Thyroid gland (tissue), 4 donors: ENCODE measurements at regions not wholly inside any gene's neighbourhood (a gene's known extent, or its start where the extent isn't known, plus 50 kb on each side); places are given as distances from the start of the nearest gene placed in this dataset.

Experiments
- DNase-seq, 2 donors: peaks; one replicate each; pipeline ENCODE4 v3.0.0-alpha.2; 2019
- H3K27ac ChIP-seq, 3 donors: fragments of 200-600 bp; sonication (generic); 1 replicate in 2 of 3; 2 replicates in 1 of 3; pipeline ENCODE4 v1.5.1; 2016 to 2019; ENCODE audit warnings: mild to moderate bottlenecking in 1 of 3, moderate library complexity in 1 of 3
- H3K27me3 ChIP-seq: fragments of 200-600 bp; sonication (generic); one replicate; pipeline ENCODE4 v1.5.1; 2019
- H3K36me3 ChIP-seq, 2 donors: fragments of 200-600 bp; sonication (generic); one replicate each; pipeline ENCODE4 v1.5.1; 2016 to 2019
- H3K4me1 ChIP-seq, 2 donors: fragments of 200-600 bp; sonication (generic); one replicate each; pipeline ENCODE4 v1.5.1; 2017 to 2019
- H3K4me3 ChIP-seq, 3 donors: fragments of 200-600 bp; sonication (generic); replicated peaks in 1 of 3; 1 replicate in 2 of 3; 2 replicates in 1 of 3; pipeline ENCODE4 v1.5.1; 2016; ENCODE audit warnings: mild to moderate bottlenecking in 1 of 3
- H3K9me3 ChIP-seq: fragments of 200-600 bp; sonication (generic); one replicate; pipeline ENCODE4 v1.5.1; 2017
- POLR2A ChIP-seq, 2 donors: fragments of 450-650 bp; IDR thresholded peaks; one replicate each; pipeline ENCODE4 v1.6.1; 2017; ENCODE audit warnings: antibody characterized with exemption in 2 of 2, mild to moderate bottlenecking in 2 of 2, moderate library complexity in 1 of 2
- WGBS, 2 donors: methylation state at CpG; one replicate each; pipeline ENCODE4 v1.1.5; 2017; 5-methylcytosine and 5-hydroxymethylcytosine counted together
- intact Hi-C: fragments of 100-400 bp; cut with DNase I; formaldehyde crosslinking; loops from one replicate; pipeline ENCODE4 v1.15.1; 2023
- TF ChIP-seq, protein P1 (sequence below), 6 experiments: fragments of 200-600 bp in 3 of 6; fragments of 450-650 bp in 3 of 6; sonication (generic) in 3 of 6; IDR thresholded peaks; one replicate each; pipeline ENCODE4 v1.5.1; 2016 to 2019; ENCODE audit warnings: antibody characterized with exemption in 6 of 6, mild to moderate bottlenecking in 2 of 6, inconsistent platforms in 1 of 6, moderate library complexity in 1 of 6

DNA sequence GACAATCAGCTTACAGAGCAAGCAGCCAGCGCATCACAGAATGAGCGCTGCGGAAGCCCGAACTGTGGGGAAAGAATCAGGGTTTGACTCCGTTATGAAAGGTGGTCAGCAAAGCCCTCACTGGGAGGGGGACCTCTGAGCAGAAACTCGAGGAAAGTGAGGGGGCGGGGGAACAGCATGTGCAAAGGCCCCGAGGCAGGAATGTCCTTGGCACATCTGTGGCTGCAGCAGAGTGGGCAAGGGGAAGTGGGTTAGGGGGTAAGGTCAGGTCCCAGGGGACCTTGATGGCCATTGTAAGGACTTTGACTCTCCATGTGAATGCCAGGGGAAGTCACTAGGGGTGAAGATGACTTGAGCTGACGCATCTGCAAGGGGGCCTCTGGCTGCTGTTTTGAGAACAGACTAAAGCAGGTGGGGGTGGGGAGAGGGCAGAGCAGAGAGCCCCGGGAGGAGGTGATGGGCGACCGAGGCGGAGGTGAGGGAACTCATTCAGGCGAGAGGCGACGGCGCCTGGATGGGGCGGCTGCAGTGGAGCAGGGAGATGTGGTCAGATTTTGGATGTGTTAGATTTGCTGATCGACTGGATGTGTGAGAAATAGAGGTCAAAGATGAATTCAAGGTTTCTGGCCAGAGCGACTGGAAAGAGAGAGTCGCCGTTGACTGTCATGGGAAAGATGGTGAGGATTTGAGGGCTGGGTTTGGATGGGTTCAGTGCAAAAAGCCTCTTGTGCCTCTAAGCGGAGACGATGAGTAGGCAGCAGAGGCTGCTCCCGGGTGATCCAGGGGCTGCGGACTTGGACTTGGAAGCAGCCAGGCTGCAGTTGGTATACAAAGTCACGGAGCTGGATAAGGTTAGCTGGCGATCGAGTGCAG is 108.0 kb upstream of the ZBTB40 start:
- no peaks in the 10 kb centered on the region for H3K9me3 ChIP-seq
- H3K4me3 ChIP-seq: no peak overlapping the region
- 74 to 77% methylated on average over 29 of the region's 29 CpGs for WGBS, 2 donors
- DNase-seq: no peak
- no peaks in the 10 kb centered on the region for H3K36me3 ChIP-seq
- intact Hi-C loops: no loop called here
- H3K4me1 ChIP-seq: peaks cover 0 to 8% of the 10 kb centered on the region in 2 donors
- H3K27me3 ChIP-seq: no peaks in the 10 kb centered on the region
- no peak overlapping the region for H3K27ac ChIP-seq
- TF ChIP-seq, protein P1, sequence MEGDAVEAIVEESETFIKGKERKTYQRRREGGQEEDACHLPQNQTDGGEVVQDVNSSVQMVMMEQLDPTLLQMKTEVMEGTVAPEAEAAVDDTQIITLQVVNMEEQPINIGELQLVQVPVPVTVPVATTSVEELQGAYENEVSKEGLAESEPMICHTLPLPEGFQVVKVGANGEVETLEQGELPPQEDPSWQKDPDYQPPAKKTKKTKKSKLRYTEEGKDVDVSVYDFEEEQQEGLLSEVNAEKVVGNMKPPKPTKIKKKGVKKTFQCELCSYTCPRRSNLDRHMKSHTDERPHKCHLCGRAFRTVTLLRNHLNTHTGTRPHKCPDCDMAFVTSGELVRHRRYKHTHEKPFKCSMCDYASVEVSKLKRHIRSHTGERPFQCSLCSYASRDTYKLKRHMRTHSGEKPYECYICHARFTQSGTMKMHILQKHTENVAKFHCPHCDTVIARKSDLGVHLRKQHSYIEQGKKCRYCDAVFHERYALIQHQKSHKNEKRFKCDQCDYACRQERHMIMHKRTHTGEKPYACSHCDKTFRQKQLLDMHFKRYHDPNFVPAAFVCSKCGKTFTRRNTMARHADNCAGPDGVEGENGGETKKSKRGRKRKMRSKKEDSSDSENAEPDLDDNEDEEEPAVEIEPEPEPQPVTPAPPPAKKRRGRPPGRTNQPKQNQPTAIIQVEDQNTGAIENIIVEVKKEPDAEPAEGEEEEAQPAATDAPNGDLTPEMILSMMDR (IDR thresholded peaks at IDR 0.05): no peak
- TF ChIP-seq POLR2A (IDR thresholded peaks at IDR 0.05): no peak

DNA sequence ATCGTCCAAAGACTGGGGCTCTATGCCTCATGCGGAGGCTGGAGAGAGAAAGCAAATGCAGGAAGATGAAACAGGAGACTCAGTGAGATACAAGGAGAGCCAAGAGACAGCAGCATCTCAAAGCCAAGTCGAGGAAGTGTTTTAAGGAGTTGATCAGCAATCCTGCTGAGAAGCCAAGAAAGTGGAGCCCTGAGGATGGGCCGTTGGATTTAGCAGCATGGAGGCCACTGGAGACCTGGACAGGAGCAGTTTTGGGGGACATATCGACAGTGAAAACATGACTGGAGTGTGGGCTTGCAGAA is 107.4 kb upstream of the ZBTB40 start:
- no peaks in the 10 kb centered on the region for H3K36me3 ChIP-seq
- no peak overlapping the region for H3K4me3 ChIP-seq
- H3K27ac ChIP-seq: no peak overlapping the region
- TF ChIP-seq POLR2A (IDR thresholded peaks at IDR 0.05): no peak
- TF ChIP-seq, protein P1 (IDR thresholded peaks at IDR 0.05): no peak
- H3K4me1 ChIP-seq: peaks cover 0 to 8% of the 10 kb centered on the region in 2 donors
- intact Hi-C loops: no loop called here
- no peaks in the 10 kb centered on the region for H3K27me3 ChIP-seq
- no peak for DNase-seq
- 51 to 68% methylated on average over 5 of the region's 5 CpGs for WGBS, 2 donors
- H3K9me3 ChIP-seq: no peaks in the 10 kb centered on the region

DNA sequence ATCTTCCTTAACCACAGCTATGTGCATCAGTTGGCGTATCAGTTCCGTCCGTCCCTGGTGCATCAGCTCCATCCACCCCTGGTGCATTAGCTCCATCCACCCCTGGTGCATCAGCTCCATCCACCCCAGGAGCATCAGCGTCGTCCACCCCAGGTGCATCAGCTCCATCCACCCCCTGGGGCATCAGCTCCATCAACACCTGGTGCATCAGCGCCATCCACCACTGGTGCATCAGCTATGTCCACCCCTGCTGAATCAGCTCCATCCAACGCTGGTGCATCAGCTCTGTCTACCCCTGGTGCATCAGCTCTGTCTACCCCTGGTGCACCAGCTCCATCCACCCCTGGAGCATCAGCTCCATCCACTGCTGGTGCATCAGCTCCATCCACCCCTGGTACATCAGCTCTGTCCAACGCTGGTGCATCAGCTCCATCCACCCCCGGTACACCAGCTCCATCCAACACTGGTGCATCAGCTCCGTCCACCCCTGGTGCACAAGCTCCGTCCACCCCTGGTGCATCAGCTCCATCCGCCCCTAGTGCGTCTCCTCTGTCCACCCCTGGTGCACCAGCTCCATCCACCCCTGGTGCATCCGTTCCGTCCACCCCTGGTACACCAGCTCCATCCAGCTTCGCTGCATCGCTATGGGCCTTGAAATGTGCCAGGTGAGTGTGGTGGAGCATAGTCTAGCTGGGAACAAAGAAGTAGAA is 106.6 kb upstream of the ZBTB40 start:
- Histone ChIP-seq H3K27me3 (no peaks in the 10 kb centered on the region), H3K36me3 (no peaks in the 10 kb centered on the region), H3K9me3 (no peaks in the 10 kb centered on the region), H3K4me3 (no peak overlapping the region), H3K27ac (no peak overlapping the region), H3K4me1 (peaks cover 0 to 8% of the 10 kb centered on the region in 2 donors)
- intact Hi-C loops: no loop called here
- no peak for DNase-seq
- TF ChIP-seq, protein P1 (IDR thresholded peaks at IDR 0.05): no peak
- TF ChIP-seq POLR2A (IDR thresholded peaks at IDR 0.05): no peak
- 92 to 93% methylated on average over 17 of the region's 17 CpGs for WGBS, 2 donors

DNA sequence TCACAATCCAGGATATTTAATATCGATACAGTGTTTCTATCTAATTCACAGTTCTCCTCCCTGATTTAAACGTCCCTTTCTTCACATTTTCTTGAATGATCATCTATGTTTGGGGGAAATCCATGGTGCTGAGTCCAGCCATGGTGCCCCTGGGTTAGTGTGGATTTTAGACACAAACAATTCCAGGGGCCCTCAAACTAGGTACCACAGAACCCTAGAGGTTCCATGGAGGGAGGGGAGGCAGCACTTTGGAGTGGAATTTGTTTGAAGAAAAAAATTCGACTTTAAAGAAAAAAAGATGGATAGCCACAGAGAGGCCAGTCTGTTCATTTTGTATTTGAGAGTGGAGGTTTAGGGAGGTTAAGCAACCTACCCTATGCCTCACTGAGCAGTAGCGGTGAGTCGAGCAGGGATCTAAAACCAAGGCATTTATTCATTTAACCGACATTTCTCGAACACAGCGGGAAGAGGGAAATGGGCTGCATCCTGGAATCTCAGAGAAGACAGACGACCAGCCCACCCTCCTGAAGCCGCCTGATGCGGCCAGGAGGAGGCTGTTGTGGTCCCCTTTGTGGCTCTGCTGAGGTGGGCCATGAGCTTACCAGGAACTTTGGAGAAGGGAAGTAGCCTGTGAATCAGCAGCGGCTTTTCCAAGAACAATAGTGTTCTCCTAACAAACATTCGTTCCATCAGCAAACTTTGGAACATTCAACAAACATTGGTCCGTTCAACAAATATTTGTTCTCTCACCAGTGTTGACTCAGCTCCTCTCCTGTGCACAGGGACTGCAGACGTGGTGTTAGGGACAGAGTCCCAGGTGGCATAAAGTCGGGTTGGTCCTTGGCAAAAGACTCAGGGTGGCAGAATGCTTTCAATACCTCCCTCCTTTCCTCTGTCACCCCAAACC is 103.5 kb upstream of the ZBTB40 start:
- WGBS, 2 donors: 78 to 80% methylated on average over 16 of the region's 16 CpGs
- H3K4me3 ChIP-seq: no peak overlapping the region
- no peaks in the 10 kb centered on the region for H3K9me3 ChIP-seq
- intact Hi-C loops: no loop called here
- TF ChIP-seq POLR2A (IDR thresholded peaks at IDR 0.05): no peak
- TF ChIP-seq, protein P1 (IDR thresholded peaks at IDR 0.05): no peak
- H3K27ac ChIP-seq: no peak overlapping the region
- peaks cover 0 to 8% of the 10 kb centered on the region in 2 donors for H3K4me1 ChIP-seq
- H3K36me3 ChIP-seq: no peaks in the 10 kb centered on the region
- no peaks in the 10 kb centered on the region for H3K27me3 ChIP-seq
- DNase-seq: no peak
